ENCODE measurements at regions not wholly inside any gene's neighbourhood (a gene's known extent, or its start where the extent isn't known, plus 50 kb on each side); places are given as distances from the start of the nearest gene placed in this dataset.

GRCh38 chr6:40719671-40720374 is 132.7 kb upstream of the LRFN2 start (continued):
- TF ChIP-seq ZNF143 (CRISPR knock-in tag; IDR thresholded peaks at IDR 0.05) (no peak), NCOA1 (IDR thresholded peaks at IDR 0.05; ENCODE audit: low read depth) (no peak), NELFE (IDR thresholded peaks at IDR 0.05; ENCODE audit: insufficient read depth, insufficient read length) (no peak), ZBTB17 (CRISPR knock-in tag; IDR thresholded peaks at IDR 0.05) (no peak), ZNF57 (CRISPR knock-in tag; IDR thresholded peaks at IDR 0.05) (no peak), DLX4 (CRISPR knock-in tag; IDR thresholded peaks at IDR 0.05) (no peak), U2AF1 (optimal IDR thresholded peaks at IDR 0.05; ENCODE audit: low read depth, low read length) (no peak), ZNF77 (CRISPR knock-in tag; IDR thresholded peaks at IDR 0.05) (no peak), ZFP91 (CRISPR knock-in tag; IDR thresholded peaks at IDR 0.05) (no peak), SFPQ (IDR thresholded peaks at IDR 0.05; ENCODE audit: low read depth, low read length) (no peak), SREBF2 (CRISPR knock-in tag; IDR thresholded peaks at IDR 0.05) (no peak), MIER1 (IDR thresholded peaks at IDR 0.05; ENCODE audit: low read depth) (no peak), KLF10 (CRISPR knock-in tag; IDR thresholded peaks at IDR 0.05) (no peak), SRSF1 (IDR thresholded peaks at IDR 0.05; ENCODE audit: low read depth, low read length) (no peak), RBM25 (IDR thresholded peaks at IDR 0.05; ENCODE audit: low read depth, low read length, severe bottlenecking) (no peak)
